Esophagus squamous epithelium (tissue), 4 donors: ENCODE measurements at regions not wholly inside any gene's neighbourhood (a gene's known extent, or its start where the extent isn't known, plus 50 kb on each side); places are given as distances from the start of the nearest gene placed in this dataset.

ENCODE experiments used
- CTCF ChIP-seq, 6 experiments: fragments of 450-650 bp in 4 of 6; fragments of 200-600 bp in 2 of 6; sonication (generic) in 2 of 6; IDR thresholded peaks; one replicate each; pipeline ENCODE4 v1.5.1; 2016 to 2019; ENCODE audit warnings: antibody characterized with exemption in 6 of 6, mild to moderate bottlenecking in 4 of 6, moderate library complexity in 4 of 6
- POLR2A ChIP-seq, 4 donors: fragments of 450-650 bp; IDR thresholded peaks; one replicate each; pipeline ENCODE4 v1.6.1; 2017; ENCODE audit warnings: antibody characterized with exemption in 4 of 4, mild to moderate bottlenecking in 4 of 4, moderate library complexity in 3 of 4

GRCh38 chr6:100062621-100063020 lies 68.6 kb upstream of the MCHR2 start:
- TF ChIP-seq CTCF (IDR thresholded peaks at IDR 0.05) (no peak), POLR2A (IDR thresholded peaks at IDR 0.05) (no peak)
